OCI-LY3 (cell line): ENCODE measurements at regions not wholly inside any gene's neighbourhood (a gene's known extent, or its start where the extent isn't known, plus 50 kb on each side); places are given as distances from the start of the nearest gene placed in this dataset.

Experiments
- EZH2phosphoT487 ChIP-seq: fragments of 200-600 bp; shearing (Covaris generic); IDR thresholded peaks from 2 replicates; pipeline ENCODE4 v1.6.1; 2018; ENCODE audit warnings: antibody characterized with exemption, mixed run types, low read depth
- TF ChIP-seq, protein P1 (sequence below): fragments of 200-600, 300-600 bp; sonication (generic); IDR thresholded peaks from 2 replicates; pipeline ENCODE4 v1.5.1; 2014; ENCODE audit warnings: antibody characterized with exemption, low read length, low read depth

- TF ChIP-seq, protein P1, sequence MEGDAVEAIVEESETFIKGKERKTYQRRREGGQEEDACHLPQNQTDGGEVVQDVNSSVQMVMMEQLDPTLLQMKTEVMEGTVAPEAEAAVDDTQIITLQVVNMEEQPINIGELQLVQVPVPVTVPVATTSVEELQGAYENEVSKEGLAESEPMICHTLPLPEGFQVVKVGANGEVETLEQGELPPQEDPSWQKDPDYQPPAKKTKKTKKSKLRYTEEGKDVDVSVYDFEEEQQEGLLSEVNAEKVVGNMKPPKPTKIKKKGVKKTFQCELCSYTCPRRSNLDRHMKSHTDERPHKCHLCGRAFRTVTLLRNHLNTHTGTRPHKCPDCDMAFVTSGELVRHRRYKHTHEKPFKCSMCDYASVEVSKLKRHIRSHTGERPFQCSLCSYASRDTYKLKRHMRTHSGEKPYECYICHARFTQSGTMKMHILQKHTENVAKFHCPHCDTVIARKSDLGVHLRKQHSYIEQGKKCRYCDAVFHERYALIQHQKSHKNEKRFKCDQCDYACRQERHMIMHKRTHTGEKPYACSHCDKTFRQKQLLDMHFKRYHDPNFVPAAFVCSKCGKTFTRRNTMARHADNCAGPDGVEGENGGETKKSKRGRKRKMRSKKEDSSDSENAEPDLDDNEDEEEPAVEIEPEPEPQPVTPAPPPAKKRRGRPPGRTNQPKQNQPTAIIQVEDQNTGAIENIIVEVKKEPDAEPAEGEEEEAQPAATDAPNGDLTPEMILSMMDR, result no peak
- TF ChIP-seq EZH2phosphoT487, result no peak
Measured at GRCh38 chr9:16985559-16986348, 115.3 kb upstream of the BNC2 start.
